ENCODE measurements at regions not wholly inside any gene's neighbourhood (a gene's known extent, or its start where the extent isn't known, plus 50 kb on each side); places are given as distances from the start of the nearest gene placed in this dataset.

GRCh38 chr11:134557571-134558257, 145.7 kb upstream of the B3GAT1 start:
- H3K27ac Mint-ChIP-seq: no peak overlapping the region
- no peak for DNase-seq (ENCODE audit: low spot score)
- H3K4me3 Mint-ChIP-seq (ENCODE audit: low read depth): no peak overlapping the region
- H3K4me1 Mint-ChIP-seq (ENCODE audit: low read depth): no peaks in the 10 kb centered on the region
- H3K27me3 Mint-ChIP-seq (ENCODE audit: low read depth): peaks cover 1% of the 10 kb centered on the region
- intact Hi-C loops (cut with micrococcal nuclease): no loop called here
- H3K36me3 Mint-ChIP-seq (ENCODE audit: low read depth): no peaks in the 10 kb centered on the region
- no peaks in the 10 kb centered on the region for H3K9me3 Mint-ChIP-seq

DNA sequence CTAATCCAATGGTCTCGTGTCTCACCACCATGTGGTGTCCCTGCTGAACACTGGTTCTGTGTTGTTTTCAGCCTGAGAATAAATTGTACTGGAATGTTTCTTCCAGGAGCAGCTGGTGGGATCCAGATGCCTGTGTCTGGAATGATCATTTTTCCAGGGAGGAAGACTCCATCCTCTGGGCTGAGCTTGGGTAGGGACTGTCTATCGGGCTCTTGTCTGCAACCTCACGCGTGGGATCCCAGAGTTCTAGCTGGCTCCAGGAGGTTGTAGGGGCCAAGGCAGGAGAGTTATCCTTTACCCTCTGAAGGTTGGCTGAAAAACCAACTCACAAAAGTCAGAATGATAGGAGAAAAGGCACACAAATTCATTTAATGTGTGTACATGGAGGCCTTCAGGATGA, 144.1 kb upstream of the B3GAT1 start:
- Mint-ChIP-seq H3K4me1 (ENCODE audit: low read depth) (no peaks in the 10 kb centered on the region), H3K27me3 (ENCODE audit: low read depth) (peaks cover 1% of the 10 kb centered on the region), H3K4me3 (ENCODE audit: low read depth) (no peak overlapping the region), H3K36me3 (ENCODE audit: low read depth) (no peaks in the 10 kb centered on the region), H3K27ac (no peak overlapping the region), H3K9me3 (no peaks in the 10 kb centered on the region)
- intact Hi-C loops (cut with micrococcal nuclease): no loop called here
- no peak for DNase-seq (ENCODE audit: low spot score)

- Mint-ChIP-seq H3K36me3 (ENCODE audit: low read depth) (no peaks in the 10 kb centered on the region), H3K4me1 (ENCODE audit: low read depth) (no peaks in the 10 kb centered on the region), H3K9me3 (no peaks in the 10 kb centered on the region), H3K4me3 (ENCODE audit: low read depth) (no peak overlapping the region), H3K27ac (no peak overlapping the region), H3K27me3 (ENCODE audit: low read depth) (peaks cover 1% of the 10 kb centered on the region)
- intact Hi-C loops (cut with micrococcal nuclease): no loop called here
- no peak for DNase-seq (ENCODE audit: low spot score)
These were observed 143.5 kb upstream of the B3GAT1 start for GRCh38 chr11:134555510-134555909.

DNA sequence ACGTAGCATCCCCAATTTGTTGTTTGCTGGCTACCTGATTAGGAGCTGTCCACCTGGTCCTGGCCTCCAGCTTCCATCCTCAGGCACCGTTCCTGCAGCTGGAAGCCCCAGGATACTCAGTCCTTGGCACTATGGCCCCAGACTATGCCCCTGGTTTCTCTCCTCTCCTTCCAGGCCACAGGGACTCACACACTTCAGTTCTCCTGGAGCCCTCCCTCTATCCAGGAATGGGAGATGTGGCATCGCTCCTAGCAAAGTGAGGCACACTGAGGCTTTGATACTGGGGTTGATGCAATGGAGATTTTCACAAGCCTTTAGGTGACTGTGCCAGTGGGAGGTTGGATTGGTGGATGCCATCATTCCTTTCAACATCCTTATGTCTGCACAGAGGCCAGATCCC, 142.8 kb upstream of the B3GAT1 start:
- no peak overlapping the region for H3K4me3 Mint-ChIP-seq (ENCODE audit: low read depth)
- DNase-seq (ENCODE audit: low spot score): no peak
- H3K27ac Mint-ChIP-seq: no peak overlapping the region
- H3K4me1 Mint-ChIP-seq (ENCODE audit: low read depth): no peaks in the 10 kb centered on the region
- H3K27me3 Mint-ChIP-seq (ENCODE audit: low read depth): peaks cover 1% of the 10 kb centered on the region
- no peaks in the 10 kb centered on the region for H3K9me3 Mint-ChIP-seq
- intact Hi-C loops (cut with micrococcal nuclease): no loop called here
- no peaks in the 10 kb centered on the region for H3K36me3 Mint-ChIP-seq (ENCODE audit: low read depth)

DNA sequence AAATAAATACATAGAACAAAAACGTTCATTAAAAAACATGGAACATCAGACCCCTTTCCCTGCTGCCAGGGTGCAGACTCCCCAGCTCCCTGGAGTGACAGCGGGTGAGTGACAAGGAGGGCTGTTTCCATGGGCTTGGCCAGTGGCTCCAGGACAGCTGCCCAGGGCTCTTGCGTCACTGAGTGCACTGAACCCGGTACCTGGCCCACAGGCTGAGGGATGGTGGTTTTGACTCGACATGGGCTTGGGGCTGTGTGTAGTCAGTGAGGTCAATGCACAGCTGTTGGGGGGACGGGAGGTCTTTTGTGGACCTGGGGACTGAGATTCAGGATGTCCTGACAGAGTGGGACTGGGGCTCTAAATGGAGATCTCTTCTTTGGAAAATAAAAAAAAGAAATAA, 142.1 kb upstream of the B3GAT1 start:
- no peak overlapping the region for H3K4me3 Mint-ChIP-seq (ENCODE audit: low read depth)
- intact Hi-C loops (cut with micrococcal nuclease): no loop called here

GRCh38 chr11:134552749-134553148, 140.7 kb upstream of the B3GAT1 start:
- intact Hi-C loops (cut with micrococcal nuclease): no loop called here
- Mint-ChIP-seq H3K36me3 (ENCODE audit: low read depth) (no peaks in the 10 kb centered on the region), H3K9me3 (no peaks in the 10 kb centered on the region), H3K27ac (no peak overlapping the region), H3K4me1 (ENCODE audit: low read depth) (no peaks in the 10 kb centered on the region), H3K4me3 (ENCODE audit: low read depth) (no peak overlapping the region), H3K27me3 (ENCODE audit: low read depth) (peaks cover 1% of the 10 kb centered on the region)
- no peak for DNase-seq (ENCODE audit: low spot score)

More for the DNA sequence above, 142.1 kb upstream of the B3GAT1 start:
- Mint-ChIP-seq H3K27ac (no peak overlapping the region), H3K27me3 (ENCODE audit: low read depth) (peaks cover 1% of the 10 kb centered on the region), H3K36me3 (ENCODE audit: low read depth) (no peaks in the 10 kb centered on the region), H3K9me3 (no peaks in the 10 kb centered on the region), H3K4me1 (ENCODE audit: low read depth) (no peaks in the 10 kb centered on the region)
- DNase-seq (ENCODE audit: low spot score): no peak

- no peaks in the 10 kb centered on the region for H3K9me3 Mint-ChIP-seq
- peaks cover 2% of the 10 kb centered on the region for H3K27me3 Mint-ChIP-seq (ENCODE audit: low read depth)
- H3K36me3 Mint-ChIP-seq (ENCODE audit: low read depth): no peaks in the 10 kb centered on the region
- no peak overlapping the region for H3K4me3 Mint-ChIP-seq (ENCODE audit: low read depth)
- intact Hi-C loops (cut with micrococcal nuclease): no loop called here
- no peak overlapping the region for H3K27ac Mint-ChIP-seq
- H3K4me1 Mint-ChIP-seq (ENCODE audit: low read depth): no peaks in the 10 kb centered on the region
- DNase-seq (ENCODE audit: low spot score): no peak
These were observed 133.5 kb upstream of the B3GAT1 start for GRCh38 chr11:134545521-134545920.

- no peaks in the 10 kb centered on the region for H3K9me3 Mint-ChIP-seq
- no peaks in the 10 kb centered on the region for H3K36me3 Mint-ChIP-seq (ENCODE audit: low read depth)
- H3K27ac Mint-ChIP-seq: no peak overlapping the region
- intact Hi-C loops (cut with micrococcal nuclease): no loop called here
- no peak for DNase-seq (ENCODE audit: low spot score)
- H3K4me1 Mint-ChIP-seq (ENCODE audit: low read depth): no peaks in the 10 kb centered on the region
- peaks cover 2% of the 10 kb centered on the region for H3K27me3 Mint-ChIP-seq (ENCODE audit: low read depth)
- no peak overlapping the region for H3K4me3 Mint-ChIP-seq (ENCODE audit: low read depth)
These were observed 132.2 kb upstream of the B3GAT1 start for GRCh38 chr11:134544095-134544815.

DNA sequence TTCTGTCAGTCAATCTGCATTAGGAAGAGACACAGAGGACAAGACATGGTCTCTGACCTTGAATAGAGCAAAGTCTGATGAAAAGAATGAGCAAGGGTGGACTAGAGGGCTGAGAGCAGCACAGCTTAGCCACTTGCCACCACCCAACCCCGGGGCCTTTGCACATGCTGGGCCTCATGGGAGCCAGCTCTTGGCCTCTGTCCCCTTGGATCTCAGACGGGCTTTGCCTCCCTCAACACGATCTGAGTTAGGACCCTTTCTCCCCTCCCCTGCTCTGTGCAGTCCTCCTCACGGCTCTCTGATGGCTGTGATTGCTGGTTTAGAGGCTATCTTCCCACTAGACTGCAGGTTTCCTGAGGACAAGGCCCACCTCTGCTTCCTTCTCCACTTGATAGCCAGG, 131.6 kb upstream of the B3GAT1 start:
- intact Hi-C loops (cut with micrococcal nuclease): no loop called here
- Mint-ChIP-seq H3K27me3 (ENCODE audit: low read depth) (peaks cover 2% of the 10 kb centered on the region), H3K4me1 (ENCODE audit: low read depth) (no peaks in the 10 kb centered on the region), H3K27ac (no peak overlapping the region), H3K36me3 (ENCODE audit: low read depth) (no peaks in the 10 kb centered on the region), H3K4me3 (ENCODE audit: low read depth) (no peak overlapping the region), H3K9me3 (no peaks in the 10 kb centered on the region)
- no peak for DNase-seq (ENCODE audit: low spot score)

- Mint-ChIP-seq H3K9me3 (no peaks in the 10 kb centered on the region), H3K27ac (no peak overlapping the region), H3K4me3 (ENCODE audit: low read depth) (no peak overlapping the region), H3K27me3 (ENCODE audit: low read depth) (peaks cover 4% of the 10 kb centered on the region), H3K36me3 (ENCODE audit: low read depth) (no peaks in the 10 kb centered on the region), H3K4me1 (ENCODE audit: low read depth) (no peaks in the 10 kb centered on the region)
- DNase-seq (ENCODE audit: low spot score): no peak
- intact Hi-C loops (cut with micrococcal nuclease): no loop called here
These were observed 131.2 kb upstream of the B3GAT1 start for GRCh38 chr11:134543241-134543640.

DNA sequence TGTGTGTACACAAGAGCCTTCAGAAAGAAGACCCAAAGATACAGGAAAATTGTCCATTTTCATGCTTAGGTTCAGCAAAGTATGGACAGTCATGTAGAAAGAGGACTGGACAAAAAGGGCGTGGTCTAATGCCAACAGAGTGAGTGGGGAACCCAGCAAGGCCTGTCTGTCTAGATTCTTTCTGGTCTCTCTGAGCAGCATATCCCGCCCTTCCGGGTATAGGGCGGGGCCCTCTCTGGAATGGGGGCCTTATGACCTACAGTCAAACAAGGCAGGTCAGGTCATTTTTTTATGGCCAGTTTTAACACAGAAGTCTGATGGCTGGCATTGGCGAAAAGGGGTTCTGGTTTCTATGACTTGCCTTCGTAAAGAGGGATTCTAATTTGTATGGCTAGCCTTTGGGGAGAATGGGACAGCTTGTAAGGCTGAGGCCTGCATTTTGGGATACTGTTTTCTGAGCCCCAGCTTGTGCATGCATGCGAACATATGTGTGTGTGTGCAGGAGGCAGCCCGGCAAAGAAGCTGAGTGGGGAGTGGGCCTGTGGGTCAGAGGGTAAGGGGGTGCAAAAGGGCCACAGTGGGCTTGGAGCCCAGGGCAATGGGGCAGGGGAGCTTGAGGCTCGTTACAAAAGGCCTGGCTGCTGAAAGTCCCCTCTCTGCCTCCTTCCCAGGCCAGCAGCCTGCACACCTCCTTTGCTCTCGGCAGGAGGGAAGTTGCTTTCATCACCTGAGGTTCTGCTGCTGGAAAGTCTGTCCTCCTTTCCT, 130.5 kb upstream of the B3GAT1 start:
- Mint-ChIP-seq H3K9me3 (no peaks in the 10 kb centered on the region), H3K27me3 (ENCODE audit: low read depth) (peaks cover 7% of the 10 kb centered on the region), H3K36me3 (ENCODE audit: low read depth) (no peaks in the 10 kb centered on the region), H3K4me1 (ENCODE audit: low read depth) (no peaks in the 10 kb centered on the region), H3K4me3 (ENCODE audit: low read depth) (no peak overlapping the region), H3K27ac (no peak overlapping the region)
- DNase-seq (ENCODE audit: low spot score): no peak
- intact Hi-C loops (cut with micrococcal nuclease): no loop called here

DNA sequence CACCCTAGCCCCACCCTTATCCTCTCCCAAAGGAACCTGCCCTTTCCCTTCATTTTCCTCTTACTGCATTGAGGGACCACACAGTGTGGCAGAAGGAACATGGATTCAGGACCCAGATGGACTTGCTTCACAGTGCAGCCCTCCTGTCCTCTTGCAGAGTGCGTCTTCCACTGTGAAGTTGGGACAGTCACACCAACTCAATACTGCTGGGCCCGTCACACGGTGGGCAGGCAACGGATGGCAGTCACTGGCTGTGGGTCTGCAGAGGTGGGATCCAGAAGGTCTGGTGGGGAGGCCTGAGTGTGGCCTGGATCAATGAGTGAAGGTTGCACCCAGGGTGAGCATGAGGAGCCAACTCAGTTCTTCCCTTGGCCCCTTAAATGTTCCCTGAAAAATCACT, 129.9 kb upstream of the B3GAT1 start:
- Mint-ChIP-seq H3K9me3 (no peaks in the 10 kb centered on the region), H3K27ac (no peak overlapping the region), H3K4me3 (ENCODE audit: low read depth) (no peak overlapping the region), H3K4me1 (ENCODE audit: low read depth) (no peaks in the 10 kb centered on the region), H3K27me3 (ENCODE audit: low read depth) (peaks cover 8% of the 10 kb centered on the region), H3K36me3 (ENCODE audit: low read depth) (no peaks in the 10 kb centered on the region)
- intact Hi-C loops (cut with micrococcal nuclease): no loop called here
- DNase-seq (ENCODE audit: low spot score): no peak

GRCh38 chr11:134541355-134541754, 129.3 kb upstream of the B3GAT1 start:
- Mint-ChIP-seq H3K27ac (no peak overlapping the region), H3K9me3 (no peaks in the 10 kb centered on the region), H3K4me1 (ENCODE audit: low read depth) (no peaks in the 10 kb centered on the region), H3K4me3 (ENCODE audit: low read depth) (no peak overlapping the region), H3K27me3 (ENCODE audit: low read depth) (peaks cover 12% of the 10 kb centered on the region), H3K36me3 (ENCODE audit: low read depth) (no peaks in the 10 kb centered on the region)
- intact Hi-C loops (cut with micrococcal nuclease): no loop called here
- no peak for DNase-seq (ENCODE audit: low spot score)

Data from activated T-helper 2 cell treated with anti-CD3 and anti-CD28 coated beads, Interferon-gamma antibody, Interleukin-2, Interleukin-4, amounts not matched to agents 10 μg/mL and 5 μg/mL and 100 μg/mL, durations not matched to agents 14 hours and 24 hours and 36 hours (primary cell).